Parathyroid adenoma (tissue), 2 donors: ENCODE measurements at regions not wholly inside any gene's neighbourhood (a gene's known extent, or its start where the extent isn't known, plus 50 kb on each side); places are given as distances from the start of the nearest gene placed in this dataset.

ENCODE experiments used
- H2AFZ ChIP-seq: fragments of 300-600 bp; sonication (generic); one replicate; pipeline ENCODE4 v1.7.0; 2017; ENCODE audit warnings: antibody characterized with exemption, mild to moderate bottlenecking
- H3K27ac ChIP-seq: fragments of 300-600 bp; sonication (generic); one replicate; pipeline ENCODE4 v1.7.0; 2017
- H3K27me3 ChIP-seq: fragments of 300-600 bp; sonication (generic); one replicate; pipeline ENCODE4 v1.7.0; 2017; ENCODE audit warnings: low read length; ENCODE audit not compliant: control insufficient read depth, insufficient read depth
- H3K36me3 ChIP-seq: fragments of 300-600 bp; sonication (generic); one replicate; pipeline ENCODE4 v1.7.0; 2017; ENCODE audit warnings: low read length; ENCODE audit not compliant: control insufficient read depth, insufficient read depth
- H3K4me1 ChIP-seq: fragments of 300-600 bp; sonication (generic); one replicate; pipeline ENCODE4 v1.7.0; 2017; ENCODE audit warnings: control low read depth
- H3K4me2 ChIP-seq: fragments of 300-600 bp; sonication (generic); one replicate; pipeline ENCODE4 v1.7.0; 2017; ENCODE audit warnings: low read length
- H3K4me3 ChIP-seq: fragments of 300-600 bp; sonication (generic); one replicate; pipeline ENCODE4 v1.7.0; 2017; ENCODE audit warnings: low read depth, low read length
- H3K79me2 ChIP-seq: fragments of 300-600 bp; sonication (generic); one replicate; pipeline ENCODE4 v1.7.0; 2017; ENCODE audit warnings: control low read depth
- H3K9ac ChIP-seq: fragments of 300-600 bp; sonication (generic); one replicate; pipeline ENCODE4 v1.7.0; 2017; ENCODE audit warnings: mild to moderate bottlenecking
- H3K9me3 ChIP-seq: fragments of 300-600 bp; sonication (generic); one replicate; pipeline ENCODE4 v1.7.0; 2017; ENCODE audit warnings: low read length; ENCODE audit not compliant: control insufficient read depth
- CTCF ChIP-seq: fragments of 300-600 bp; sonication (generic); IDR thresholded peaks from one replicate; pipeline ENCODE4 v1.7.0; 2017; ENCODE audit warnings: antibody characterized with exemption, mild to moderate bottlenecking
- donor health status: primary hyperparathyroidism.

DNA sequence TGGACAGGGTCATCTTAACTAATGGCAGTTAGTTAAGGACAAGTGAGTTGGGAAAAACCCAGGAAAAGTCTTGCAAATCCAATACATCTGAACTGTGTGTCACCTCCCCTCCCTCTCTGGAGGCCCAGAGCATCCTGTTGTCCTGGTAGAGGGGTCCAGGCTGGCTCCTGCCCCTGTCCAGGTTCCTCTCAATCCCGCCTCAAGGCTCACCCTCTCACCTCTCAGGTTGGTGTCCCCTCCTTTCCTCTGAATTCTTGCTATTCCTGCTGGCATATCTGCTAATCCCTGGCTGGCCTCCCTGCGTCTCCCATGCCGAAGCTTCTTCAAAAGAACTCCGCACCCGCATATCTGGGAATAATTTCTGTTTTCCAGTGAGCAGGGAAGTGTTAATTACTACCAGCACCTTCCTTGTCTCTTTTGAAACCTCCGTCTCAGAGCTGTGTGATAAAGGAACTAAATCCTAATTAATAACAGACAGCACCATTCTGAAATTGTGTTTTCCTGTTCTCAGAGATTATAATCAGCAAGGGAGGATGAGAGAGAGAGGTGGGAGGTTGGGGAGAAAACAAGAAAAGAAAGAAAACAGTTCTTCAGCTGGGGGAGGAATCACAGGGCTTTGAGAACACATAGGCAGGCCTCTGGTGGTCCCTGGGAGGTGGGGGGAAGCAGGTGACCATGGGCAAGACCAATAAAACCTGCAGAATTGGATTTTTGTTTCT is 568.0 kb downstream of the PTPRU start:
- Histone ChIP-seq H3K36me3 (no peaks in the 10 kb centered on the region), H3K9me3 (no peaks in the 10 kb centered on the region), H3K79me2 (no peaks in the 10 kb centered on the region), H3K9ac (no peak overlapping the region), H3K4me2 (peak overlapping the region; percentile 12), H2AFZ (no peak overlapping the region), H3K27me3 (no peaks in the 10 kb centered on the region), H3K4me3 (no peak overlapping the region), H3K4me1 (no peaks in the 10 kb centered on the region), H3K27ac (no peak overlapping the region)
- TF ChIP-seq CTCF, result no peak

- TF ChIP-seq CTCF, result no peak
- Histone ChIP-seq H3K27ac (no peak overlapping the region), H3K4me2 (no peak overlapping the region), H3K4me1 (no peaks in the 10 kb centered on the region), H3K4me3 (no peak overlapping the region), H2AFZ (no peak overlapping the region), H3K36me3 (no peaks in the 10 kb centered on the region), H3K9ac (no peak overlapping the region), H3K79me2 (no peaks in the 10 kb centered on the region), H3K27me3 (no peaks in the 10 kb centered on the region), H3K9me3 (no peaks in the 10 kb centered on the region)
Measured at GRCh38 chr1:29803486-29803885, 567.2 kb downstream of the PTPRU start.

DNA sequence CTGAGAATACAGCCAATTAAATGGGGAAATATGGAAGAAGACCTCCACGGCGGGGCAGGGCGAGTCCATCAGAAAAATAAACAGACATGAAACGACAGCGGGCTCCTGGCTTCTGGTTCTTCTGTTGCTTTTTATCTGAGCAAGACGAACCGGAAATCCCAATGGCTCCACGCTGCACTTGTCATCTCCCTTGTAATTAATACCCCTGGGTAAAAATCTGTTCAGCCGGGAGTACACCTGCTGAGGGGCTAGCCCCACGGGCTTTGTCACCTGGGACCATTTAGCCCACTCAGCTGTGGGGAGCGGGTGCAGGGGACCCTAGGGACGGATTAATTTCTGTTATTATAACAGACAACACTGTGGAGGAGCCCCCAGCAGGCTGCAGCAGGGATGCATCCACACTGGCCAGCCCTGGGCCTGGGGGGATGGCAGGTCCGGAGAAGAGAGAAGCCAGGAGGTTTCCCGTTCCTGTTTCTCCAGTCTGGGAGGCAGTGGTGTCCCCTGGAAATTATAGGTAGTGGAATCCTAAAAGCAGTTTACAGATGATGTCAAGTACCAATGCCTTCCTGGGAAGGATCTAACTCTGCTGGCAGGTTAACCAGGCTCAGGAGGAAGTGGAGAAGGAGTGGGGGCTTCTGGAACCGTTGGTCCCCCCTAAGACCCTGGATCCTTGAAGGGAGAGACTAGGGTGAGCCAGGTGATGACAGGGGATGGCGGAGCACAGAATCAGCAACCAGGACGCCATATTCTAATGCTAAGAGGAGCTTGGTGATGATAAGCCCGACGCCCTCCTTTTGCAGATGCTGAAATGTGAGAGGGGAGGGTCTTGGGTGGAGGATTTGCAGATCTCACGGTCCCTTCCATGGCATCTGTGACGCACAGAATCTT is 566.1 kb downstream of the PTPRU start:
- H3K9me3 ChIP-seq, result no peaks in the 10 kb centered on the region
- H3K27me3 ChIP-seq, result no peaks in the 10 kb centered on the region
- no peaks in the 10 kb centered on the region for H3K36me3 ChIP-seq
- H3K27ac ChIP-seq, result no peak overlapping the region
- H3K9ac ChIP-seq, result no peak overlapping the region
- no peak overlapping the region for H3K4me3 ChIP-seq
- H3K4me1 ChIP-seq, result no peaks in the 10 kb centered on the region
- no peak overlapping the region for H3K4me2 ChIP-seq
- no peaks in the 10 kb centered on the region for H3K79me2 ChIP-seq
- no peak overlapping the region for H2AFZ ChIP-seq
- no peak for TF ChIP-seq CTCF

DNA sequence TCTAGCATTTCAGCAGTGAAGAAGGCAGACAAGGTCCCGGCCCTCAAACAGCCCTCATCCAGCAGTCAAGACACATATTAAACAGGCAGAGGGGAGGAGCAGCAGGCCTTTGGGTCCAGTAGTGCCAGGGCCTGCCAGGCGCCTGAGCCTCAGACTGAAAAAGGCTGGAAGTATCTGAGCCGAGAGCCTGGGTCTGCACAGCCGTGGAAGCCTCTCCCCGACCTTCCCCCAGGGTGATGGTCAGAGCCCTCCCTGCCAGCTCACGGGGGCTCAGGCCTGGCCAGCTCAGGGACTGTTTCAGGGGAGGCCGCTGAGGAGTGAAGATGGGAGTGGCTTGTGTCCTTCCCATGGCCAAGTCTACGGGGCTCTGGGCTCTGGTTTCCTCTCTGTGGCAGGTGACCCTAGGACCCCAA is 565.2 kb downstream of the PTPRU start:
- Histone ChIP-seq H3K27ac (no peak overlapping the region), H3K79me2 (no peaks in the 10 kb centered on the region), H3K9me3 (no peaks in the 10 kb centered on the region), H3K4me1 (no peaks in the 10 kb centered on the region), H3K4me3 (no peak overlapping the region), H3K9ac (no peak overlapping the region), H3K36me3 (no peaks in the 10 kb centered on the region), H3K27me3 (no peaks in the 10 kb centered on the region), H2AFZ (no peak overlapping the region), H3K4me2 (no peak overlapping the region)
- TF ChIP-seq CTCF, result no peak
